Activated CD4-positive, alpha-beta T cell treated with anti-CD3 and anti-CD28 coated beads for 36 hours (primary cell): ENCODE measurements at regions not wholly inside any gene's neighbourhood (a gene's known extent, or its start where the extent isn't known, plus 50 kb on each side); places are given as distances from the start of the nearest gene placed in this dataset.
A peak's percentile ranks its signal among the peaks of the same experiment; 100 is the strongest.
"Not testable (repeated sequence)": the region's sequence is repeated elsewhere in the genome, so short reads cannot be mapped to it uniquely, and the experiment has no call there.

ENCODE experiments used
- ATAC-seq: fragments of 200-7000 bp; cut with Tn5 transposase; one replicate; pipeline ENCODE4 v1.10.0; 2021; ENCODE audit warnings: mild to moderate bottlenecking, moderate library complexity
- CTCF ChIA-PET: fragments of 350-600 bp; sonication (Branson Sonifier 250); formaldehyde crosslinking; loops from one replicate; lab custom pipeline; 2021; ENCODE audit warnings: antibody characterized with exemption; lab: Charles Lee
- POLR2A ChIA-PET: fragments of 350-600 bp; sonication (Branson Sonifier 250); formaldehyde crosslinking; loops from one replicate; lab custom pipeline; 2021; ENCODE audit warnings: antibody characterized with exemption, inconsistent platforms; lab: Charles Lee
- DNase-seq: peaks from one replicate; pipeline ENCODE4 v3.0.0-alpha.2; 2020
- H3K27ac Mint-ChIP-seq: one replicate; pipeline ENCODE4 v1.8.0; 2021; ENCODE audit warnings: mixed read lengths
- H3K27me3 Mint-ChIP-seq: one replicate; pipeline ENCODE4 v1.8.0; 2021; ENCODE audit warnings: mixed read lengths
- H3K36me3 Mint-ChIP-seq: one replicate; pipeline ENCODE4 v1.8.0; 2021; ENCODE audit warnings: low read depth, mixed read lengths
- H3K4me1 Mint-ChIP-seq: one replicate; pipeline ENCODE4 v1.8.0; 2021; ENCODE audit warnings: mixed read lengths
- H3K4me3 Mint-ChIP-seq: one replicate; pipeline ENCODE4 v1.8.0; 2021; ENCODE audit warnings: mild to moderate bottlenecking, moderate library complexity, mixed read lengths
- H3K9me3 Mint-ChIP-seq: one replicate; pipeline ENCODE4 v1.8.0; 2021; ENCODE audit warnings: low read depth, mixed read lengths
- intact Hi-C, 2 experiments: fragments of 100-400 bp; cut with DNase I in 1 of 2; cut with micrococcal nuclease in 1 of 2; formaldehyde crosslinking; loops; one replicate each; pipeline versions ENCODE4 v1.14.2 to v1.15.1; 2022 to 2024; cut with DNase I, micrococcal nuclease

- Mint-ChIP-seq H3K4me3 (no peak overlapping the region), H3K9me3 (no peaks in the 10 kb centered on the region), H3K27ac (no peak overlapping the region), H3K27me3 (peaks cover 3% of the 10 kb centered on the region), H3K36me3 (no peaks in the 10 kb centered on the region), H3K4me1 (peaks cover 3% of the 10 kb centered on the region)
- ChIA-PET POLR2A (no interaction called here), CTCF (interaction anchor here (1.3 kb wide), 1 partner anchor 10 kb away, joined by 4 read pairs; no protein-coding TSS in a partner anchor)
- ATAC-seq (no peak), DNase-seq (no peak)
- intact Hi-C loops = no loop called here
Observed at GRCh38 chr4:148653681-148654080, 211.5 kb upstream of the NR3C2 start.

GRCh38 chr4:148651991-148652390 lies 209.8 kb upstream of the NR3C2 start:
- Mint-ChIP-seq H3K36me3 (no peaks in the 10 kb centered on the region), H3K27ac (no peak overlapping the region), H3K9me3 (no peaks in the 10 kb centered on the region), H3K4me1 (peaks cover 3% of the 10 kb centered on the region), H3K27me3 (peaks cover 5% of the 10 kb centered on the region), H3K4me3 (no peak overlapping the region)
- ChIA-PET CTCF (no interaction called here), POLR2A (no interaction called here)
- ATAC-seq (no peak), DNase-seq (no peak)
- intact Hi-C loops = no loop called here

GRCh38 chr4:148649652-148650331 lies 207.6 kb upstream of the NR3C2 start:
- Mint-ChIP-seq H3K4me3 (no peak overlapping the region), H3K9me3 (no peaks in the 10 kb centered on the region), H3K27ac (no peak overlapping the region), H3K27me3 (peaks cover 8% of the 10 kb centered on the region), H3K36me3 (no peaks in the 10 kb centered on the region), H3K4me1 (peaks cover 3% of the 10 kb centered on the region)
- peak; percentile 93 for ATAC-seq
- intact Hi-C loops = no loop called here
- ChIA-PET POLR2A (no interaction called here), CTCF (no interaction called here)
- DNase-seq = no peak

GRCh38 chr4:148643851-148644250 lies 201.6 kb upstream of the NR3C2 start:
- ATAC-seq = no peak
- intact Hi-C loops = no loop called here
- Mint-ChIP-seq H3K9me3 (peaks cover 4% of the 10 kb centered on the region), H3K4me3 (no peak overlapping the region), H3K4me1 (no peaks in the 10 kb centered on the region), H3K27me3 (peaks cover 7% of the 10 kb centered on the region), H3K36me3 (no peaks in the 10 kb centered on the region), H3K27ac (no peak overlapping the region)
- ChIA-PET POLR2A (no interaction called here), CTCF (interaction anchor here (1.6 kb wide), 1 partner anchor 9 kb away, joined by 4 read pairs; no protein-coding TSS in a partner anchor)
- no peak for DNase-seq

GRCh38 chr4:148642907-148643306 lies 200.7 kb upstream of the NR3C2 start:
- H3K36me3 Mint-ChIP-seq = no peaks in the 10 kb centered on the region
- DNase-seq (no peak), ATAC-seq (no peak)
- H3K9me3 Mint-ChIP-seq = peaks cover 12% of the 10 kb centered on the region
- H3K27ac Mint-ChIP-seq = no peak overlapping the region
- intact Hi-C loops = no loop called here
- CTCF ChIA-PET = interaction anchor here (1.2 kb wide), 1 partner anchor 13 kb away, joined by 3 read pairs; no protein-coding TSS in a partner anchor
- no peak overlapping the region for H3K4me3 Mint-ChIP-seq
- no peaks in the 10 kb centered on the region for H3K4me1 Mint-ChIP-seq
- peaks cover 7% of the 10 kb centered on the region for H3K27me3 Mint-ChIP-seq
- POLR2A ChIA-PET = no interaction called here

GRCh38 chr4:148638079-148638478 lies 195.9 kb upstream of the NR3C2 start:
- H3K4me1 Mint-ChIP-seq, intact Hi-C loops: not testable (repeated sequence)

GRCh38 chr4:148637453-148637852 lies 195.2 kb upstream of the NR3C2 start:
- CTCF ChIA-PET, DNase-seq, H3K27me3 Mint-ChIP-seq, H3K36me3 Mint-ChIP-seq, H3K27ac Mint-ChIP-seq, H3K4me3 Mint-ChIP-seq, H3K4me1 Mint-ChIP-seq, intact Hi-C loops, POLR2A ChIA-PET, ATAC-seq: not testable (repeated sequence)
- peaks cover 24% of the 10 kb centered on the region for H3K9me3 Mint-ChIP-seq

More at GRCh38 chr4:148638079-148638478, 195.9 kb upstream of the NR3C2 start:
- H3K27ac Mint-ChIP-seq, H3K4me3 Mint-ChIP-seq, CTCF ChIA-PET, POLR2A ChIA-PET, H3K36me3 Mint-ChIP-seq, H3K27me3 Mint-ChIP-seq, ATAC-seq, DNase-seq: not testable (repeated sequence)
- peaks cover 24% of the 10 kb centered on the region for H3K9me3 Mint-ChIP-seq

- H3K27ac Mint-ChIP-seq = no peak overlapping the region
- ChIA-PET CTCF (interaction anchor here (0.7 kb wide), 1 partner anchor 13 kb away, joined by 4 read pairs; no protein-coding TSS in a partner anchor), POLR2A (no interaction called here)
- intact Hi-C loops = no loop called here
- no peaks in the 10 kb centered on the region for H3K27me3 Mint-ChIP-seq
- peaks cover 24% of the 10 kb centered on the region for H3K9me3 Mint-ChIP-seq
- DNase-seq (no peak), ATAC-seq (no peak)
- peaks cover 3% of the 10 kb centered on the region for H3K36me3 Mint-ChIP-seq
- H3K4me3 Mint-ChIP-seq = no peak overlapping the region
- no peaks in the 10 kb centered on the region for H3K4me1 Mint-ChIP-seq
Observed at GRCh38 chr4:148634476-148634875, 192.3 kb upstream of the NR3C2 start.

- intact Hi-C loops = no loop called here
Observed at GRCh38 chr4:148633720-148634119, 191.5 kb upstream of the NR3C2 start.

GRCh38 chr4:148632476-148632875 lies 190.3 kb upstream of the NR3C2 start:
- H3K27me3 Mint-ChIP-seq = no peaks in the 10 kb centered on the region
- H3K36me3 Mint-ChIP-seq = peaks cover 3% of the 10 kb centered on the region
- no peaks in the 10 kb centered on the region for H3K4me1 Mint-ChIP-seq
- intact Hi-C loops = no loop called here
- ATAC-seq (no peak), DNase-seq (no peak)
- CTCF ChIA-PET = interaction anchor here (1.2 kb wide), 1 partner anchor 34 kb away, joined by 3 read pairs; no protein-coding TSS in a partner anchor
- H3K4me3 Mint-ChIP-seq = no peak overlapping the region
- POLR2A ChIA-PET = no interaction called here
- no peak overlapping the region for H3K27ac Mint-ChIP-seq
- H3K9me3 Mint-ChIP-seq = peaks cover 10% of the 10 kb centered on the region

More at GRCh38 chr4:148633720-148634119, 191.5 kb upstream of the NR3C2 start:
- Mint-ChIP-seq H3K36me3 (peaks cover 3% of the 10 kb centered on the region), H3K4me3 (no peak overlapping the region), H3K27ac (no peak overlapping the region), H3K4me1 (no peaks in the 10 kb centered on the region), H3K27me3 (no peaks in the 10 kb centered on the region), H3K9me3 (peaks cover 20% of the 10 kb centered on the region)
- ChIA-PET POLR2A (no interaction called here), CTCF (no interaction called here)
- ATAC-seq = no peak
- DNase-seq = no peak

- DNase-seq (no peak), ATAC-seq (no peak)
- intact Hi-C loops = no loop called here
- H3K4me3 Mint-ChIP-seq = no peak overlapping the region
- no peaks in the 10 kb centered on the region for H3K9me3 Mint-ChIP-seq
- ChIA-PET CTCF (interaction anchor here (0.9 kb wide), 1 partner anchor 12 kb away, joined by 3 read pairs; no protein-coding TSS in a partner anchor), POLR2A (no interaction called here)
- no peaks in the 10 kb centered on the region for H3K36me3 Mint-ChIP-seq
- H3K27me3 Mint-ChIP-seq = no peaks in the 10 kb centered on the region
- H3K27ac Mint-ChIP-seq = no peak overlapping the region
- H3K4me1 Mint-ChIP-seq = no peaks in the 10 kb centered on the region
Observed at GRCh38 chr4:148630051-148630450, 187.8 kb upstream of the NR3C2 start.

- Mint-ChIP-seq H3K4me3 (no peak overlapping the region), H3K36me3 (no peaks in the 10 kb centered on the region), H3K4me1 (no peaks in the 10 kb centered on the region), H3K27ac (no peak overlapping the region), H3K27me3 (no peaks in the 10 kb centered on the region), H3K9me3 (peaks cover 14% of the 10 kb centered on the region)
- DNase-seq (no peak), ATAC-seq (no peak)
- intact Hi-C loops = no loop called here
- POLR2A ChIA-PET = no interaction called here
- CTCF ChIA-PET = no interaction called here
Observed at GRCh38 chr4:148618856-148619255, 176.6 kb upstream of the NR3C2 start.
